GM10248 (cell line): ENCODE measurements at regions not wholly inside any gene's neighbourhood (a gene's known extent, or its start where the extent isn't known, plus 50 kb on each side); places are given as distances from the start of the nearest gene placed in this dataset.
A peak's percentile ranks its signal among the peaks of the same experiment; 100 is the strongest.

Experiments
- CTCF ChIA-PET: fragments of 300-600 bp; sonication (Branson Sonifier 250); formaldehyde crosslinking; extraction: SDS; loops from one replicate; lab custom pipeline; 2021; ENCODE audit warnings: antibody characterized with exemption; lab: Yijun Ruan, JAX
- POLR2A ChIA-PET: fragments of 350-650 bp; sonication (Branson Sonifier 250); formaldehyde crosslinking; extraction: SDS; loops from one replicate; lab custom pipeline; 2020; ENCODE audit warnings: antibody characterized with exemption; lab: Yijun Ruan, JAX
- DNase-seq: peaks from one replicate; pipeline ENCODE4 v3.0.0; 2012; ENCODE audit errors: extremely low spot score
- TF ChIP-seq, protein P1 (sequence below): IDR thresholded peaks from 2 replicates; pipeline ENCODE4 v1.5.1; 2012; ENCODE audit warnings: mild to moderate bottlenecking, low read depth; ENCODE audit errors: extremely low read depth, missing control alignments, control extremely low read depth

- TF ChIP-seq, protein P1, sequence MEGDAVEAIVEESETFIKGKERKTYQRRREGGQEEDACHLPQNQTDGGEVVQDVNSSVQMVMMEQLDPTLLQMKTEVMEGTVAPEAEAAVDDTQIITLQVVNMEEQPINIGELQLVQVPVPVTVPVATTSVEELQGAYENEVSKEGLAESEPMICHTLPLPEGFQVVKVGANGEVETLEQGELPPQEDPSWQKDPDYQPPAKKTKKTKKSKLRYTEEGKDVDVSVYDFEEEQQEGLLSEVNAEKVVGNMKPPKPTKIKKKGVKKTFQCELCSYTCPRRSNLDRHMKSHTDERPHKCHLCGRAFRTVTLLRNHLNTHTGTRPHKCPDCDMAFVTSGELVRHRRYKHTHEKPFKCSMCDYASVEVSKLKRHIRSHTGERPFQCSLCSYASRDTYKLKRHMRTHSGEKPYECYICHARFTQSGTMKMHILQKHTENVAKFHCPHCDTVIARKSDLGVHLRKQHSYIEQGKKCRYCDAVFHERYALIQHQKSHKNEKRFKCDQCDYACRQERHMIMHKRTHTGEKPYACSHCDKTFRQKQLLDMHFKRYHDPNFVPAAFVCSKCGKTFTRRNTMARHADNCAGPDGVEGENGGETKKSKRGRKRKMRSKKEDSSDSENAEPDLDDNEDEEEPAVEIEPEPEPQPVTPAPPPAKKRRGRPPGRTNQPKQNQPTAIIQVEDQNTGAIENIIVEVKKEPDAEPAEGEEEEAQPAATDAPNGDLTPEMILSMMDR: no peak
- no peak for DNase-seq
- ChIA-PET POLR2A (no interaction called here), CTCF (interaction anchor here (1.1 to 1.4 kb wide), 2 partner anchors 9 to 110 kb away, joined by 4 to 5 read pairs; no protein-coding TSS in a partner anchor)
These were observed 155.3 kb downstream of the DDX1 start for GRCh38 chr2:15746703-15747550.

DNA sequence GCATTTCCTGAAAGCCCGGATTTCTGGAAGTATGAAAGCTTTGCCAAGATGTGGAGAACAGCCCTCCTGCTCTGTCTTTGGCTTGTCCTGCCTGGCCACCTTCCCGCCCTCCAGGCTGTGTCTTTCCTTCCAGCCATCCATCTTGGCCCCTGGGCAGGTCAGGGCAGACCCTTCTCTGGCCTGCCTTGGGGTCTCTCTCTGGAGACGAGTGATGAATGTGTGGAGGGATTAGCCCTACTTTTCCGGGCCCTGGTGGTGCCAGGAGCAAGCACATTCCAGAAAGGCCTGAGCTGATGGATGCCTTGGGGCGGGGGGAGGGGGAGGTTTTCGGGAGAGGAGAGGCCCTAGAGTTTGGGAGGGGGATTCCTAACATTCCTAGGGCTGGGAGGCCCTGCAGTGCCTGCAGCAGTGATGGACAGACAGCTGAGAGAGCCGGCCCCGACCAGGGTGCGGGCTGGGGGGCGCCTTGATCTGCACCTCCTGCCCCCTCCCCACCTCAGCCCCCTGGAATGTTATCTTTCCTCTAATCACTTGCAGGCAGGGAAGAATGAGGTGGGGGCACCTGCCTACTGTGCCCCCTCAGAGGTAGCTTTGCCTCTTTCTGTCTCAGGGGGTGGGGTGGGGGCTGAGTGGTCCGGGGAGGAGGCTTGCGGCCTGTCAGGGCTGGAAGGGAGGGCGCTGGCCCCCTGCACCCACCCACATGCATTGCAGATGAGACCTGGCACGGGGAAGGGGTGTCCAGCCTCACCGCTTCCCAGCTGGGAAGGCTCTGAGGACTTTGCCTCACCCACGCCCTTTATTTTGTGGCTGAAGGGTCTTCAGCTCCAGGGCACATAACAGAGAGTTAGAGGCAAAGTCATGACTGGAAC is 156.2 kb downstream of the DDX1 start:
- ChIA-PET CTCF (interaction anchor here (1.1 to 1.4 kb wide), 2 partner anchors 10 to 111 kb away, joined by 4 to 5 read pairs; no protein-coding TSS in a partner anchor), POLR2A (no interaction called here)
- TF ChIP-seq, protein P1: no peak
- DNase-seq: no peak

DNA sequence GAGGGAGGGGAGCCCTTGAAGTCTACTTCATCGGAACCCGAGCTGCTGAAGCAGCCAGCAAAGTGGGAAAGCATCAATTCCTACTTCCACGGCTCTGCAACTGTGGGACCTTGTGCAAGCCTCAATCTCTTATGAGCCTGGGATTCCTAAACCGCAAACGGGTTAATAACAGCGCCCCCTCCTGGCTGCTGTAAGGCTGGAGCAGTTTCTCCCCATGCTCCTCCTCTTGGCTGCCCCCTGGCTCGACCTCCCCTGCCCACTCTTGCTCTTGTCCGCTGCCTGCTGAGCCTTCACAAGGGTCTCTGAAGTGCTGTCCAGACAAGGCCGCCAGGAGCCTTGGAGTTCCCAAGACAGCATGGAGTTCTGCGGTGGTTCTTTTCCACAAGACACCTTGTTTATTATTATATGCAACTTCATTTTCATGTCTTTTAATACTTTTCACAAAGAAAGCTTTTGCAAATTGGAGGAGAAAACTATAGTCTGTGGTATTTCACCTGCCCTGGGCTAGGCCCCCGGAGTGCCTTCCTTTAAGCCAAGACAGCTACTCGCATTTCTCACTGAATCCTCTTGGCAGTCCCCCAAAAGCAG is 157.2 kb downstream of the DDX1 start:
- ChIA-PET POLR2A (no interaction called here), CTCF (interaction anchor here (1.0 to 2.3 kb wide), 3 partner anchors 11 to 113 kb away, joined by 3 to 9 read pairs (median 4); no protein-coding TSS in a partner anchor)
- TF ChIP-seq, protein P1: no peak
- DNase-seq: peak; percentile 63

- TF ChIP-seq, protein P1: no peak
- ChIA-PET CTCF (interaction anchor here (1.0 to 2.3 kb wide), 3 partner anchors 10 to 114 kb away, joined by 3 to 9 read pairs (median 4); no protein-coding TSS in a partner anchor), POLR2A (no interaction called here)
- no peak for DNase-seq
These were observed 158.1 kb downstream of the DDX1 start for GRCh38 chr2:15749460-15750432.

DNA sequence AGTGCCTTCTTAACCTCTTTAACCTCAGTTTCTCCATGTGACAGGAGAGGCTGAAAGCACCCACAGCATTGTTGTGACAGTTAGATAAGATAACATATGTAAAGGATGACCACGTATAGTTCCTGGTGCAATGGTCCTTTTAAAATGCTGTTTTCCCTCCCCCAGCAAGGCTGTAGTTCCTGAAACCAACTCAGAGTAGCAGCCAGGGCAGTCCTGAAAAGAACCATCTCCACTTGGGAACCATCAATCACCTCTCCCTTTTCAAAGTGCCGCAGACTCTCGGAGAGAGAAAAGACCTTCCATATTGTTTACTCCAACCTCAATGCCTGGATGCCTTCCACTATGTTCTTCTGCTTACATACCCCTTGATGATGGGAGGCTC is 158.8 kb downstream of the DDX1 start:
- ChIA-PET CTCF (interaction anchor here (1.0 to 2.3 kb wide), 3 partner anchors 9 to 114 kb away, joined by 3 to 9 read pairs (median 3); no protein-coding TSS in a partner anchor), POLR2A (no interaction called here)
- TF ChIP-seq, protein P1: no peak
- no peak for DNase-seq
